ENCODE measurements at regions not wholly inside any gene's neighbourhood (a gene's known extent, or its start where the extent isn't known, plus 50 kb on each side); places are given as distances from the start of the nearest gene placed in this dataset.

GRCh38 chr1:177701654-177702353 is 268.1 kb downstream of the SEC16B start:
- H4K20me1 ChIP-seq (ENCODE audit: insufficient read depth, low read length) = no peaks in the 10 kb centered on the region
- no peaks in the 10 kb centered on the region for H3K36me3 ChIP-seq (replicated peaks in 1 of 2; ENCODE audit: control insufficient read depth in 1 of 2, insufficient read depth in 2 of 2, low read length in 2 of 2)
- 3% methylated on average over 3 of the region's 3 CpGs for WGBS (ENCODE audit: low lambda C conversion rate)
- DNase-seq (ENCODE audit: low spot score) = no peak
- no peaks in the 10 kb centered on the region for H3K9me3 ChIP-seq (ENCODE audit: low read length)
- no peak for FAIRE-seq
- H2AFZ ChIP-seq (ENCODE audit: low read length) = no peak overlapping the region
- no peak overlapping the region for H3K27ac ChIP-seq (ENCODE audit: extremely low read length, insufficient read depth, low read length)
- no TSS peak for BruUV-seq (replicated peaks)
- H3K9ac ChIP-seq (ENCODE audit: insufficient read depth, low read depth, low read length) = no peak overlapping the region
- H3K4me2 ChIP-seq (ENCODE audit: low read depth, low read length) = no peak overlapping the region
- POLR2A ChIA-PET = no interaction called here
- H3K4me1 ChIP-seq (ENCODE audit: insufficient read depth, low read length) = no peaks in the 10 kb centered on the region
- H3K79me2 ChIP-seq (ENCODE audit: insufficient read depth, low read length) = no peaks in the 10 kb centered on the region
- no peaks in the 10 kb centered on the region for H3K27me3 ChIP-seq (ENCODE audit: control insufficient read depth in 1 of 2, insufficient read depth in 2 of 2, low read length in 2 of 2)
- no peak overlapping the region for H3K4me3 ChIP-seq (replicated peaks in 1 of 3; ENCODE audit: insufficient read depth in 1 of 3, low read depth in 2 of 3, low read length in 3 of 3)
- intact Hi-C loops (cut with micrococcal nuclease; ENCODE audit: unreplicated experiment) = no loop called here
- in situ Hi-C loops (cut with HindIII; ENCODE audit: extremely low pct_ligation_motif_present, low pct_unique_long_range_greater_than_20kb) = no loop called here
- TF ChIP-seq CCAR2 (optimal IDR thresholded peaks at IDR 0.05; ENCODE audit: low read depth, low read length) (no peak), ZNF274 (CRISPR knock-in tag; IDR thresholded peaks at IDR 0.05) (no peak), CREM (IDR thresholded peaks at IDR 0.05) (no peak), CREM (CRISPR knock-in tag; IDR thresholded peaks at IDR 0.05) (no peak), ZSCAN12 (CRISPR knock-in tag; IDR thresholded peaks at IDR 0.05) (no peak), SMAD9 (CRISPR knock-in tag; IDR thresholded peaks at IDR 0.05) (no peak), HOXA3 (CRISPR knock-in tag; IDR thresholded peaks at IDR 0.05) (no peak), EZH2 (conservative IDR thresholded peaks at IDR 0.05; ENCODE audit: low read depth, low read length) (no peak), ZNF24 (IDR thresholded peaks at IDR 0.05) (no peak), CENPX (CRISPR knock-in tag; IDR thresholded peaks at IDR 0.05) (no peak), PAWR (CRISPR knock-in tag; IDR thresholded peaks at IDR 0.05; ENCODE audit: borderline replicate concordance) (no peak)
- CTCF ChIA-PET (ENCODE audit: low intra/inter-chr PET ratio, low total read pairs) = no interaction called here
- ATAC-seq = no peak

DNA sequence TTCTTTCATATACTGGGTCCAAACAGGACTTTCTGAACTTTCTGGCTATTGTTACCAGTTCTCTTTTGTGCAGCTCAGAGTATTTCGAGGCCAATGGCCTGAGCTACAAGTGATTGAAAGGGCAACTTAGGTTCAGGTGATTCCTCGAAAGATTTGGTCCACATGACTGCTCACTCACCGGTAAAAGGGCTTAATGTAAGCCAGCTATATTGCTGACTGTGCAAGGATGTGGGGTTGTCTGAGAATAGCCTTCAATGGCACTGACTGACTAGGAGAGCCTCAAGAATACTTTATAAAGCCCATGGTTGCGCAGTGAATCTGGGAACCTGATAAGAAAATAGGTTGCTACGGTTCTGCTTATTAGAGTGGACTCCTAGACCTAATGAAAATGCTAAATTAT is 269.0 kb downstream of the SEC16B start:
- CTCF ChIA-PET (ENCODE audit: low intra/inter-chr PET ratio, low total read pairs) = no interaction called here
- DNase-seq (ENCODE audit: low spot score) (no peak), ATAC-seq (no peak), FAIRE-seq (no peak)
- Histone ChIP-seq H3K4me3 (replicated peaks in 1 of 3; ENCODE audit: insufficient read depth in 1 of 3, low read depth in 2 of 3, low read length in 3 of 3) (no peak overlapping the region), H3K4me1 (ENCODE audit: insufficient read depth, low read length) (no peaks in the 10 kb centered on the region), H3K4me2 (ENCODE audit: low read depth, low read length) (no peak overlapping the region), H3K79me2 (ENCODE audit: insufficient read depth, low read length) (no peaks in the 10 kb centered on the region), H3K27ac (ENCODE audit: extremely low read length, insufficient read depth, low read length) (no peak overlapping the region), H3K9ac (ENCODE audit: insufficient read depth, low read depth, low read length) (no peak overlapping the region), H4K20me1 (ENCODE audit: insufficient read depth, low read length) (no peaks in the 10 kb centered on the region), H3K36me3 (replicated peaks in 1 of 2; ENCODE audit: control insufficient read depth in 1 of 2, insufficient read depth in 2 of 2, low read length in 2 of 2) (no peaks in the 10 kb centered on the region), H2AFZ (ENCODE audit: low read length) (no peak overlapping the region), H3K9me3 (ENCODE audit: low read length) (no peaks in the 10 kb centered on the region), H3K27me3 (ENCODE audit: control insufficient read depth in 1 of 2, insufficient read depth in 2 of 2, low read length in 2 of 2) (no peaks in the 10 kb centered on the region)
- POLR2A ChIA-PET = no interaction called here
- TF ChIP-seq ZSCAN30 (CRISPR knock-in tag; IDR thresholded peaks at IDR 0.05) (no peak), ZNF251 (CRISPR knock-in tag; IDR thresholded peaks at IDR 0.05) (no peak), CBX1 (IDR thresholded peaks at IDR 0.05; ENCODE audit: low read depth) (no peak), ZNF564 (CRISPR knock-in tag; IDR thresholded peaks at IDR 0.05) (no peak), ISX (CRISPR knock-in tag; conservative IDR thresholded peaks at IDR 0.05) (no peak), SOX6 (IDR thresholded peaks at IDR 0.05) (no peak), SOX6 (CRISPR knock-in tag; IDR thresholded peaks at IDR 0.05) (no peak), SMYD3 (CRISPR knock-in tag; IDR thresholded peaks at IDR 0.05) (no peak), NFIC (IDR thresholded peaks at IDR 0.05; ENCODE audit: low read length) (no peak), MAFF (IDR thresholded peaks at IDR 0.05; ENCODE audit: low read depth, low read length) (peak; percentile 65), MAFK (conservative IDR thresholded peaks at IDR 0.05 in 1 of 2, IDR thresholded peaks at IDR 0.05 in 1 of 2; ENCODE audit: low read length in 2 of 2) (peak; percentile 64 to 77)
- TF ChIP-seq, protein P1, sequence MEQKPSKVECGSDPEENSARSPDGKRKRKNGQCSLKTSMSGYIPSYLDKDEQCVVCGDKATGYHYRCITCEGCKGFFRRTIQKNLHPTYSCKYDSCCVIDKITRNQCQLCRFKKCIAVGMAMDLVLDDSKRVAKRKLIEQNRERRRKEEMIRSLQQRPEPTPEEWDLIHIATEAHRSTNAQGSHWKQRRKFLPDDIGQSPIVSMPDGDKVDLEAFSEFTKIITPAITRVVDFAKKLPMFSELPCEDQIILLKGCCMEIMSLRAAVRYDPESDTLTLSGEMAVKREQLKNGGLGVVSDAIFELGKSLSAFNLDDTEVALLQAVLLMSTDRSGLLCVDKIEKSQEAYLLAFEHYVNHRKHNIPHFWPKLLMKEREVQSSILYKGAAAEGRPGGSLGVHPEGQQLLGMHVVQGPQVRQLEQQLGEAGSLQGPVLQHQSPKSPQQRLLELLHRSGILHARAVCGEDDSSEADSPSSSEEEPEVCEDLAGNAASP (CRISPR knock-in tag; IDR thresholded peaks at IDR 0.05; ENCODE audit: borderline replicate concordance) = no peak
- WGBS (ENCODE audit: low lambda C conversion rate) = 9% methylated on average over 5 of the region's 5 CpGs
- in situ Hi-C loops (cut with HindIII; ENCODE audit: extremely low pct_ligation_motif_present, low pct_unique_long_range_greater_than_20kb) = no loop called here
- intact Hi-C loops (cut with micrococcal nuclease; ENCODE audit: unreplicated experiment) = no loop called here
- no TSS peak for BruUV-seq (replicated peaks)

Data from HepG2 (cell line).